Retinal pigment epithelial cell (primary cell): ENCODE measurements at regions not wholly inside any gene's neighbourhood (a gene's known extent, or its start where the extent isn't known, plus 50 kb on each side); places are given as distances from the start of the nearest gene placed in this dataset.

Source experiments
- DNase-seq: peaks from one replicate; pipeline ENCODE4 v3.0.0-alpha.2; 2010; ENCODE audit warnings: low read depth
- H3K4me3 ChIP-seq: 2 replicates; pipeline ENCODE4 v1.5.1; 2011; ENCODE audit warnings: mild to moderate bottlenecking, low read length, control low read depth, moderate library complexity
- CTCF ChIP-seq: conservative IDR thresholded peaks from 2 replicates; pipeline ENCODE4 v1.5.1; 2011; ENCODE audit warnings: low read depth, low read length, control low read depth, inconsistent platforms

GRCh38 chr17:71668807-71669206 is 452.0 kb upstream of the SOX9 start:
- no peak for TF ChIP-seq CTCF
- H3K4me3 ChIP-seq: no peak overlapping the region
- no peak for DNase-seq

DNA sequence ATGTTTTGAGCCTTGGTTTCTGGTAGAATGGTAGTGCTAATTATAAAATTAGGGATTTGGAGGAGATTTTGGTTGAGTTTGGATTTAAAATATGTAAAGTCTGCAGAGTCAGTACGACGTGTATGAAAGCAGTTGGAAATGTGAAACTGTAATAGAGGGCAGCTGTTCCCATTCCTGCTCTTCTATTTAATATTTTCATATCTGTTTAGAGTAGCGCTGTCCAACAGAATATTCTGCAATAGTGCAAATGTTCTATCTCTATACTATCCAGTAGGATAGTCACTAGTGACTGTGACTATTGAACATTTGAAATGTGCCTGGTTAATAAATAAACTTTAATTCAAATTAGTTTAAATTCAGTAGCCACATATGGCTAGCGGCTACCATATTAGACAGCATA is 443.4 kb upstream of the SOX9 start:
- TF ChIP-seq CTCF: no peak
- no peak for DNase-seq
- no peak overlapping the region for H3K4me3 ChIP-seq

- TF ChIP-seq CTCF: no peak
- no peak overlapping the region for H3K4me3 ChIP-seq
- DNase-seq: no peak
Measured at GRCh38 chr17:71679832-71680231, 441.0 kb upstream of the SOX9 start.

DNA sequence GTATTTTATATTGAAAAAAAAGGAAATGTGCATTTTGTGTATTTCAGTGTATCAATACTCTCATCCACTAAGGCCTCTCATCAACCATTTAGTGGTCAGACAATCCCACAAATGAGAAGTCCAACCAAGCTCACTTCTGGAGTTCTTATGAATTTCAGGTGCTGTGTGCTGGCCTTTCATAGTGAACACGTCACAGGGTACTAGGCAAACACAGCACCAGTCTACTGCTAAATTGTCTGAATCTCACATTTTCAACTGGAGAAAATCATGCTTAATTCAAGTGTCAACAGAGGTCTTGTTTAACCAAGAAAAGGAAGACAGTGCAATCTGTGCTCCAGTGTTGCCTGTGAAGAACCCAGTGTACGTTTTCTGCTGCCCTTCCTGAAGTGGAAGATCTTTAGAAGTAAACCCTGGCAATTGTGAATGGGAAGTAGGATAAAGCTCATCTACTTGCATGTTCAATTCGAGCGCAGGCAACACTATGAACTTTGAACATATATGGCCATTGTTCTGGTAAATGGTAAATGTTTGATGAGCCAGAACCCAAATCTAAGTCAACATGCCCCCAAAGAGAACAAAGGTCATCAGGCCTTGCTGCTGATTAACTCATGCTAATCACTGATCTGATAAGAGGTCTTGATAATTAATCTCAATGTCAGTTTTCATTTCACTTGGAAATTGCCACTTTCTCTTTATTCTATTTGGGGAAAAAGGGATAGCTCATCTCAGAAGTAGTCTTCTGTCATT is 439.2 kb upstream of the SOX9 start:
- DNase-seq: no peak
- TF ChIP-seq CTCF: no peak
- no peak overlapping the region for H3K4me3 ChIP-seq

DNA sequence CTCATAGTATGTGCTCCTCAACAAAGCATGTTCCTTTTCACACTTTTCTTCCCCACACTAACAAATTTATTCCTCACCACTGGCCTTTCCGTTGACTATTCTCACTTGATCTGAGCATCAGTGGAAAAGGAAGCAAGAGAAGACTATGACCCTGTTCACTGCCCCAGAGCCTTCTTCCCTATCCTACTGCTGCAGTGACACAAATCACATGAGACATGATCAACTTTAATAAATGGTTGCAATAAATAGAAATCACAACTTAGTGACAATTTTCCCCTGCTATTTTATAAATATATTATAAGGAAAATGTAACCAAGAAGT is 438.7 kb upstream of the SOX9 start:
- no peak for DNase-seq
- H3K4me3 ChIP-seq: no peak overlapping the region
- no peak for TF ChIP-seq CTCF

GRCh38 chr17:71689782-71690181 is 431.0 kb upstream of the SOX9 start:
- no peak for TF ChIP-seq CTCF
- no peak for DNase-seq
- no peak overlapping the region for H3K4me3 ChIP-seq

DNA sequence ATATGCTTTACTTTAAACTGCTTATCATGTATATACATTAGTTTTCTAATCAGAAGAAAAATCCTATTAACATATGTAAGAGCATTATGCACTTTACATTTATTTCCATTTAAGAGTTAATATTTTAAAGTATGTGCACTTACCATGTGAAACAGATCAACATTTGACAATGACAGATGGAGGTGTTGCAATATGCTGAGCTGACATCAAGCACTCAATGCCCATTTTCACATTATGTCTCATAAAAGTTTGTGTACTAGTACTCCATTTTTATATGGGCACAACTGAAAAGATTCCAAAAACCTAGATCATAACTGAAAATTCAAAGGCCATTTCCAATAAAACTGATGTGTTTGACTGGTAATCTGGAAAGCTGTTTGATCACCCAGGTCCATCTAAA is 420.9 kb upstream of the SOX9 start:
- no peak overlapping the region for H3K4me3 ChIP-seq
- no peak for DNase-seq
- TF ChIP-seq CTCF: no peak
